Panc1 (cell line): ENCODE measurements at regions not wholly inside any gene's neighbourhood (a gene's known extent, or its start where the extent isn't known, plus 50 kb on each side); places are given as distances from the start of the nearest gene placed in this dataset.

Experiments
- ATAC-seq: fragments of 200-7000 bp; cut with Tn5 transposase; 2 replicates; pipeline ENCODE4 v1.9.1; 2020; ENCODE audit warnings: mild to moderate bottlenecking, moderate library complexity
- BruUV-seq: library from RNA; stranded (reverse); fragments of 400-500 nt; replicated peaks from 2 replicates; lab custom pipeline; 2021; lab: Mats Ljungman, UMichigan
- CTCF ChIA-PET: fragments of 300-600 bp; sonication (Branson Sonifier 250); formaldehyde crosslinking; loops from one replicate; lab custom pipeline; 2022; ENCODE audit warnings: antibody characterized with exemption; lab: Charles Lee
- POLR2A ChIA-PET: fragments of 300-600 bp; sonication (Branson Sonifier 250); formaldehyde crosslinking; loops from one replicate; lab custom pipeline; 2022; ENCODE audit warnings: antibody characterized with exemption; lab: Charles Lee
- DNase-seq: peaks from one replicate; pipeline ENCODE4 v3.0.0-alpha.2; 2010; ENCODE audit warnings: low read depth, low spot score
- H3K27ac ChIP-seq: 2 replicates; pipeline ENCODE4 v1.5.1; 2011; ENCODE audit warnings: mild to moderate bottlenecking, low read length, inconsistent platforms
- H3K27me3 ChIP-seq: fragments of 200-500 bp; sonication (Bioruptor generic); 2 replicates; pipeline ENCODE4 v1.6.0; 2014; ENCODE audit warnings: low read length, inconsistent platforms; ENCODE audit not compliant: control insufficient read depth, insufficient read depth
- H3K36me3 ChIP-seq: fragments of 200-500 bp; sonication (Bioruptor generic); 2 replicates; pipeline ENCODE4 v1.5.1; 2014; ENCODE audit warnings: inconsistent platforms, mild to moderate bottlenecking, low read length, moderate library complexity; ENCODE audit not compliant: control insufficient read depth, insufficient read depth
- H3K4me1 ChIP-seq: 2 replicates; pipeline ENCODE4 v1.5.1; 2011; ENCODE audit warnings: inconsistent platforms, mild to moderate bottlenecking, low read length, moderate library complexity; ENCODE audit not compliant: control insufficient read depth, insufficient read depth
- H3K4me3 ChIP-seq, 2 experiments: 2 replicates each; pipeline ENCODE4 v1.5.1; 2011 to 2012; ENCODE audit warnings: low read depth in 2 of 2, low read length in 2 of 2, mild to moderate bottlenecking in 2 of 2, inconsistent platforms in 1 of 2, moderate library complexity in 1 of 2
- H3K9me3 ChIP-seq: fragments of 200-500 bp; sonication (Bioruptor generic); 2 replicates; pipeline ENCODE4 v1.5.1; 2014; ENCODE audit warnings: low read depth, mild to moderate bottlenecking, inconsistent platforms, low read length, moderate library complexity; ENCODE audit not compliant: control insufficient read depth, insufficient read depth
- POLR2AphosphoS5 ChIP-seq: IDR thresholded peaks from 2 replicates; pipeline ENCODE4 v1.6.1; 2012; ENCODE audit warnings: mild to moderate bottlenecking, low read depth, low read length, moderate library complexity
- REST ChIP-seq, 2 experiments: IDR thresholded peaks; 2 replicates each; pipeline ENCODE4 v1.6.1; 2011 to 2012; ENCODE audit warnings: low read depth in 2 of 2, control low read depth in 1 of 2, low read length in 1 of 2, mild to moderate bottlenecking in 1 of 2, moderate library complexity in 1 of 2; ENCODE audit not compliant: insufficient read depth in 1 of 2
- SIN3A ChIP-seq: IDR thresholded peaks from 2 replicates; pipeline ENCODE4 v1.6.1; 2012; ENCODE audit warnings: low read depth, mild to moderate bottlenecking, low read length, moderate library complexity, borderline replicate concordance; ENCODE audit not compliant: insufficient read depth
- TCF7L2 ChIP-seq: IDR thresholded peaks from 2 replicates; pipeline ENCODE4 v1.6.1; 2011; ENCODE audit warnings: mild to moderate bottlenecking, low read depth, low read length, inconsistent platforms
- in situ Hi-C: cut with HindIII; loops from 2 replicates; pipeline ENCODE4 v1.10.0; 2016; ENCODE audit warnings: low sequenced_read_pairs, low pct_unique_long_range_greater_than_20kb
- intact Hi-C: fragments of 100-400 bp; cut with micrococcal nuclease; formaldehyde crosslinking; loops from one replicate; pipeline ENCODE4 v1.10.0; 2022; ENCODE audit not compliant: unreplicated experiment
- TF ChIP-seq, protein P1 (sequence below): fragments of 450-650 bp; IDR thresholded peaks from 2 replicates; pipeline ENCODE4 v1.5.1; 2017; ENCODE audit warnings: mild to moderate bottlenecking

DNA sequence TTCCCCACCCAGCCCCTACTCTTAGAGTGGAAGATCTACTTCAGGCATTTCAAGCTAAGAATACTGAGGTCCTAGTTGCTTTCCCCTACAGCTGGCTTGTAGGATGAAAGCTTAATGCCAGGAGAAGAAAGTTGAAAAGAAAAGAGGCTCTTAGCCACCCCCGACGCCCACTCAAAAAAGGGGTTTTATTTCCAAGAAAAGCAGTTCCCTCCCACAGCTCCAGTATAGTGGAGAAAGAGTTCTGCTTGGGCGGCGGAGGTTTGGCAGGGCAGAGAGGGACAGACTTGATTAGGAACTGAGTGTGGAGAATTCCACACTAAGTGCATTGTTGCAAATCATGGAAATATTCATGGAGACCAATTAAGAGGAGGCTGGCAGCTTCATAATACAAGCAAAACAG is 470.9 kb downstream of the ETS1 start:
- Histone ChIP-seq H3K4me1 (no peaks in the 10 kb centered on the region), H3K27me3 (no peaks in the 10 kb centered on the region), H3K27ac (no peak overlapping the region), H3K9me3 (no peaks in the 10 kb centered on the region), H3K36me3 (no peaks in the 10 kb centered on the region), H3K4me3 (no peak overlapping the region)
- no peak for ATAC-seq
- in situ Hi-C loops, result no loop called here
- intact Hi-C loops, result no loop called here
- no peak for DNase-seq
- TF ChIP-seq TCF7L2 (no peak), SIN3A (no peak), POLR2AphosphoS5 (no peak)
- TF ChIP-seq, protein P1, sequence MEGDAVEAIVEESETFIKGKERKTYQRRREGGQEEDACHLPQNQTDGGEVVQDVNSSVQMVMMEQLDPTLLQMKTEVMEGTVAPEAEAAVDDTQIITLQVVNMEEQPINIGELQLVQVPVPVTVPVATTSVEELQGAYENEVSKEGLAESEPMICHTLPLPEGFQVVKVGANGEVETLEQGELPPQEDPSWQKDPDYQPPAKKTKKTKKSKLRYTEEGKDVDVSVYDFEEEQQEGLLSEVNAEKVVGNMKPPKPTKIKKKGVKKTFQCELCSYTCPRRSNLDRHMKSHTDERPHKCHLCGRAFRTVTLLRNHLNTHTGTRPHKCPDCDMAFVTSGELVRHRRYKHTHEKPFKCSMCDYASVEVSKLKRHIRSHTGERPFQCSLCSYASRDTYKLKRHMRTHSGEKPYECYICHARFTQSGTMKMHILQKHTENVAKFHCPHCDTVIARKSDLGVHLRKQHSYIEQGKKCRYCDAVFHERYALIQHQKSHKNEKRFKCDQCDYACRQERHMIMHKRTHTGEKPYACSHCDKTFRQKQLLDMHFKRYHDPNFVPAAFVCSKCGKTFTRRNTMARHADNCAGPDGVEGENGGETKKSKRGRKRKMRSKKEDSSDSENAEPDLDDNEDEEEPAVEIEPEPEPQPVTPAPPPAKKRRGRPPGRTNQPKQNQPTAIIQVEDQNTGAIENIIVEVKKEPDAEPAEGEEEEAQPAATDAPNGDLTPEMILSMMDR, result no peak
- ChIA-PET POLR2A (interaction anchor here (0.5 kb wide), 1 partner anchor 514 kb away, joined by 4 read pairs; no protein-coding TSS in a partner anchor), CTCF (no interaction called here)
- no TSS peak for BruUV-seq

DNA sequence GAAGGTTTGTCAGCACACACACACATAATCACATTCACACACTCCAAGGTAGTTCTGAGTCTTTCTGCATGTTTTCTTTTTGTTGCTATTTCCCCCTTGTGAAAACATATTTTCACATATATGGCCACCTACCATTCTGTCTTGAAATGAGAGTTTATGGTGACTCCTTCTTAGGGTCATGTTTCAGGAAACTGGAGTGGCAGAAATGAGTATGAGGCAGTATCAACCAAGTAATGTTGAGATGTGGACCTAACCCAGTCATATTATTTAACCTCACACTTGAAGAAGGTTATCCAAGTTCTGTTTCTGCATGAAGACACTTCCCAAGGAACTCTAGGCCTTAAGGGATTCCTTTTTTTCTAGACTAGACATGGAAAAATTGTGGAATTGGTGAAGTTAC is 481.4 kb downstream of the ETS1 start:
- Histone ChIP-seq H3K4me3 (no peak overlapping the region), H3K36me3 (no peaks in the 10 kb centered on the region), H3K27me3 (no peaks in the 10 kb centered on the region), H3K27ac (no peak overlapping the region), H3K9me3 (no peaks in the 10 kb centered on the region), H3K4me1 (no peaks in the 10 kb centered on the region)
- BruUV-seq, result no TSS peak
- TF ChIP-seq POLR2AphosphoS5 (no peak), TCF7L2 (no peak), REST (IDR thresholded peaks at IDR 0.05; ENCODE audit: insufficient read depth in 1 of 2, low read depth in 2 of 2, low read length in 1 of 2) (no peak), SIN3A (no peak)
- TF ChIP-seq, protein P1, result no peak
- CTCF ChIA-PET, result no interaction called here
- DNase-seq, result no peak
- POLR2A ChIA-PET, result no interaction called here
- intact Hi-C loops, result no loop called here
- ATAC-seq, result no peak
- in situ Hi-C loops, result no loop called here
